Hepatocyte (in vitro differentiated cells): ENCODE measurements at regions not wholly inside any gene's neighbourhood (a gene's known extent, or its start where the extent isn't known, plus 50 kb on each side); places are given as distances from the start of the nearest gene placed in this dataset.
"Not testable (repeated sequence)": the region's sequence is repeated elsewhere in the genome, so short reads cannot be mapped to it uniquely, and the experiment has no call there.

Source experiments
- DNase-seq: peaks from one replicate; pipeline ENCODE4 v3.0.0-alpha.2; 2016; ENCODE audit warnings: low spot score
- H2AFZ ChIP-seq: fragments of 200-600 bp; sonication (generic); 2 replicates; pipeline ENCODE4 v1.6.0; 2016; ENCODE audit warnings: antibody characterized with exemption, mild to moderate bottlenecking
- H3K27ac ChIP-seq: fragments of 200-600 bp; sonication (generic); 2 replicates; pipeline ENCODE4 v1.5.1; 2016; ENCODE audit warnings: mild to moderate bottlenecking
- H3K27me3 ChIP-seq: fragments of 200-600 bp; sonication (generic); 2 replicates; pipeline ENCODE4 v1.6.1; 2016
- H3K36me3 ChIP-seq: fragments of 200-600 bp; sonication (generic); replicated peaks from 2 replicates; pipeline ENCODE4 v1.5.1; 2016; ENCODE audit warnings: low read depth; ENCODE audit not compliant: insufficient read depth
- H3K4me1 ChIP-seq: fragments of 200-600 bp; sonication (generic); 2 replicates; pipeline ENCODE4 v1.5.1; 2016; ENCODE audit warnings: mild to moderate bottlenecking, moderate library complexity; ENCODE audit not compliant: insufficient read depth
- H3K4me2 ChIP-seq: fragments of 200-600 bp; sonication (generic); 2 replicates; pipeline ENCODE4 v1.6.0; 2016
- H3K4me3 ChIP-seq: fragments of 200-600 bp; sonication (generic); 2 replicates; pipeline ENCODE4 v1.5.1; 2016; ENCODE audit warnings: mild to moderate bottlenecking
- H3K79me2 ChIP-seq: fragments of 200-600 bp; sonication (generic); 2 replicates; pipeline ENCODE4 v1.6.0; 2017; ENCODE audit warnings: mild to moderate bottlenecking
- H3K9me2 ChIP-seq: fragments of 200-600 bp; sonication (generic); replicated peaks from 2 replicates; pipeline ENCODE4 v1.6.0; 2017; ENCODE audit warnings: mild to moderate bottlenecking; ENCODE audit not compliant: insufficient read depth
- H3K9me3 ChIP-seq: fragments of 200-600 bp; sonication (generic); 2 replicates; pipeline ENCODE4 v1.5.1; 2016; ENCODE audit warnings: low read depth, mild to moderate bottlenecking
- H4K20me1 ChIP-seq: fragments of 200-600 bp; sonication (generic); 2 replicates; pipeline ENCODE4 v1.6.0; 2016; ENCODE audit warnings: mild to moderate bottlenecking; ENCODE audit not compliant: insufficient read depth, poor library complexity, severe bottlenecking
- WGBS: methylation state at CpG from one replicate; pipeline ENCODE4 v1.1.6; 2016; ENCODE audit warnings: low lambda C conversion rate; ENCODE audit errors: missing lambda C conversion rate; 5-methylcytosine and 5-hydroxymethylcytosine counted together

GRCh38 chr15:84480174-84480681, 120.6 kb upstream of the ZSCAN2 start:
- not testable (repeated sequence) for H3K27ac ChIP-seq, H4K20me1 ChIP-seq, H3K27me3 ChIP-seq, H2AFZ ChIP-seq, H3K9me2 ChIP-seq, H3K4me1 ChIP-seq, H3K4me3 ChIP-seq, H3K79me2 ChIP-seq, H3K4me2 ChIP-seq, H3K36me3 ChIP-seq, DNase-seq, H3K9me3 ChIP-seq
- no CpG with 5 or more reads among the region's 7 CpGs for WGBS

- not testable (repeated sequence) for H3K4me1 ChIP-seq, H3K4me2 ChIP-seq, H3K9me2 ChIP-seq, H3K27me3 ChIP-seq, H4K20me1 ChIP-seq, H3K79me2 ChIP-seq, H3K27ac ChIP-seq, H3K36me3 ChIP-seq, H2AFZ ChIP-seq, DNase-seq, H3K4me3 ChIP-seq, H3K9me3 ChIP-seq
- WGBS = 91% methylated on average over 4 of the region's 9 CpGs
These were observed 117.0 kb upstream of the ZSCAN2 start for GRCh38 chr15:84483859-84484258.

- not testable (repeated sequence) for H3K27ac ChIP-seq, DNase-seq, H3K36me3 ChIP-seq, H3K9me2 ChIP-seq, H3K79me2 ChIP-seq, H3K4me3 ChIP-seq, H3K9me3 ChIP-seq, H3K4me2 ChIP-seq, H3K27me3 ChIP-seq, H2AFZ ChIP-seq, H4K20me1 ChIP-seq, H3K4me1 ChIP-seq
- 0% methylated on average over 4 of the region's 60 CpGs for WGBS
These were observed 100.5 kb upstream of the ZSCAN2 start for GRCh38 chr15:84500165-84500889.

GRCh38 chr15:84503101-84503500, 97.7 kb upstream of the ZSCAN2 start:
- not testable (repeated sequence) for H2AFZ ChIP-seq, H3K27me3 ChIP-seq, H3K4me1 ChIP-seq, DNase-seq, H3K9me2 ChIP-seq, H4K20me1 ChIP-seq, H3K36me3 ChIP-seq, H3K4me2 ChIP-seq, H3K27ac ChIP-seq, H3K9me3 ChIP-seq, H3K4me3 ChIP-seq, H3K79me2 ChIP-seq
- 91% methylated on average over 13 of the region's 17 CpGs for WGBS

GRCh38 chr15:84505552-84505951, 95.3 kb upstream of the ZSCAN2 start:
- not testable (repeated sequence) for H3K9me2 ChIP-seq, H3K4me3 ChIP-seq, H3K79me2 ChIP-seq, H2AFZ ChIP-seq, H3K36me3 ChIP-seq, H3K9me3 ChIP-seq, H4K20me1 ChIP-seq, H3K27ac ChIP-seq, H3K4me2 ChIP-seq, DNase-seq, H3K4me1 ChIP-seq, H3K27me3 ChIP-seq
- 17% methylated on average over 3 of the region's 4 CpGs for WGBS

GRCh38 chr15:84512324-84512723, 88.5 kb upstream of the ZSCAN2 start:
- not testable (repeated sequence) for H3K9me3 ChIP-seq, DNase-seq, H3K4me3 ChIP-seq, H4K20me1 ChIP-seq, H3K27ac ChIP-seq, H3K79me2 ChIP-seq, H2AFZ ChIP-seq, H3K27me3 ChIP-seq, H3K9me2 ChIP-seq, H3K36me3 ChIP-seq, H3K4me2 ChIP-seq, H3K4me1 ChIP-seq
- no CpG with 5 or more reads among the region's 9 CpGs for WGBS

- H3K79me2 ChIP-seq, H3K4me3 ChIP-seq, H3K4me2 ChIP-seq, H3K36me3 ChIP-seq, DNase-seq, H2AFZ ChIP-seq, H3K9me3 ChIP-seq, H3K4me1 ChIP-seq, H3K27me3 ChIP-seq, H3K9me2 ChIP-seq, H3K27ac ChIP-seq, H4K20me1 ChIP-seq: not testable (repeated sequence)
- WGBS = 87% methylated on average over 5 of the region's 6 CpGs
These were observed 84.0 kb upstream of the ZSCAN2 start for GRCh38 chr15:84516773-84517172.

- WGBS = 79% methylated on average over 2 of the region's 2 CpGs
- H3K36me3 ChIP-seq, H2AFZ ChIP-seq, H3K4me2 ChIP-seq, H3K9me3 ChIP-seq, H3K4me3 ChIP-seq, DNase-seq, H4K20me1 ChIP-seq, H3K79me2 ChIP-seq, H3K27ac ChIP-seq, H3K4me1 ChIP-seq, H3K27me3 ChIP-seq, H3K9me2 ChIP-seq: not testable (repeated sequence)
These were observed 75.1 kb upstream of the ZSCAN2 start for GRCh38 chr15:84525491-84526344.

- not testable (repeated sequence) for H3K9me3 ChIP-seq, H3K36me3 ChIP-seq, H3K79me2 ChIP-seq, H3K4me1 ChIP-seq, H3K4me3 ChIP-seq, DNase-seq, H3K4me2 ChIP-seq, H3K27me3 ChIP-seq, H2AFZ ChIP-seq, H3K9me2 ChIP-seq, H4K20me1 ChIP-seq
- peak overlapping the region; percentile 76 for H3K27ac ChIP-seq
- WGBS = 70% methylated on average over 4 of the region's 4 CpGs
These were observed 70.1 kb upstream of the ZSCAN2 start for GRCh38 chr15:84530751-84531150.
